CMK (cell line): ENCODE measurements at regions not wholly inside any gene's neighbourhood (a gene's known extent, or its start where the extent isn't known, plus 50 kb on each side); places are given as distances from the start of the nearest gene placed in this dataset.

Experiments
- DNase-seq: peaks from one replicate; pipeline ENCODE4 v3.0.0-alpha.2; 2010; ENCODE audit warnings: low read depth

DNA sequence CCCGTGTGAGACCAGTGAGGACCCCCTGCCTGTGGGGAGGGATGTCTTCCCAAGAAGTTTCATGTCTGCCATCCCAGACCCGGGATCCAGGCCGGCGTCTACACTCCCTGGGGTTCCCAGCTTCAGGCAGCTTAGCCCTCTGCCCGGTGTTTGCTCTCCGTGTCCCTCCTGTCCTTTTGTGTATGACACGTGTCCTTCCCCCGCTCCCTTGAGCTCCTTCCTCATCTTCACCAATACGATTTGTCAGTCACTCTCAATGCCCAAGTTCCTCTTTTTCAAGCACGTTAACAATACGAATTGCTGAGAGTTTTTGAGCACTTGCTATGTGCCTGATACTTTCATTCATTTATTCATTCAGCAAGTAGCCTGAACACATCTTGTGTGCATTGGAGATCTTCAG lies 115.6 kb upstream of the PTPN1 start:
- no peak for DNase-seq

- DNase-seq: no peak
Measured at GRCh38 chr20:50395251-50395729, 114.9 kb upstream of the PTPN1 start.

GRCh38 chr20:50395914-50396488 lies 114.2 kb upstream of the PTPN1 start:
- no peak for DNase-seq

DNA sequence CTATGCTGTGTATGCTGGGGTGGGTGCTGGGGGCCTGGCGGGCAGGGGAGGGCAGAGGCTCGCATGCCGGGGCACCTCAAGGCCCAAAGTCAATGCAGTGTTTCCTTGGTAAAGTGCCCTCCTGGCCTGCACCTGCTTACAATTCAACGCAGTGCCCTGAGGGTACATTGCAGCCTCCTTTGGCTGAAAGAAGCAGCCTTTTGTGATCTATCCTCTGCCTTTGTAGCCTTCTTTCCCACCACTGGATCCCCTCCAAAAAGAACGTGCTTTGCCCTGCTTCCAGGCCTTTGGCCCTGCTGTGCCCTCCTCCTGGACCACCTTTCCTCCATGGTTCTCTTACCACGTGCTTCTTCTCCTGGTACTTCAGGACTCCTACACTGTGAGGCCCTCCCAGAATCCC lies 113.6 kb upstream of the PTPN1 start:
- no peak for DNase-seq

- DNase-seq: no peak
Measured at GRCh38 chr20:50397058-50397457, 113.1 kb upstream of the PTPN1 start.

GRCh38 chr20:50398064-50398463 lies 112.1 kb upstream of the PTPN1 start:
- no peak for DNase-seq

DNA sequence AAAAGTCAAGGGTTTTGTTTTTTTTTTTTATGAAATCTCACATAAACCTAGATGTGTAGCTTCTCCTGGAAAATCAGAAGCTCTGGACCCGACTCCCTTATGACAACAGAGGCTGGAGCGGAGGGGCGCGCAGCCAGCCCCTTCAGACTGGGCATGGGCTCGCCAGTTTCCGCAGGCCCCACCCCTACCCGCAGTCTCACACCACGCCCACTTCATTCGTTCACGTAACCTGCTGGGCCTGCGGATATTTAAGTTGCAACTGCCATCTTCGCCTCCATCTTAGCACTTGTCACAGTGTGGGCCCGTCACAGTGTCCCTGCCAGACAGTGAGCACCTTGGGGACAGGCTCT lies 111.7 kb upstream of the PTPN1 start:
- DNase-seq: no peak

DNA sequence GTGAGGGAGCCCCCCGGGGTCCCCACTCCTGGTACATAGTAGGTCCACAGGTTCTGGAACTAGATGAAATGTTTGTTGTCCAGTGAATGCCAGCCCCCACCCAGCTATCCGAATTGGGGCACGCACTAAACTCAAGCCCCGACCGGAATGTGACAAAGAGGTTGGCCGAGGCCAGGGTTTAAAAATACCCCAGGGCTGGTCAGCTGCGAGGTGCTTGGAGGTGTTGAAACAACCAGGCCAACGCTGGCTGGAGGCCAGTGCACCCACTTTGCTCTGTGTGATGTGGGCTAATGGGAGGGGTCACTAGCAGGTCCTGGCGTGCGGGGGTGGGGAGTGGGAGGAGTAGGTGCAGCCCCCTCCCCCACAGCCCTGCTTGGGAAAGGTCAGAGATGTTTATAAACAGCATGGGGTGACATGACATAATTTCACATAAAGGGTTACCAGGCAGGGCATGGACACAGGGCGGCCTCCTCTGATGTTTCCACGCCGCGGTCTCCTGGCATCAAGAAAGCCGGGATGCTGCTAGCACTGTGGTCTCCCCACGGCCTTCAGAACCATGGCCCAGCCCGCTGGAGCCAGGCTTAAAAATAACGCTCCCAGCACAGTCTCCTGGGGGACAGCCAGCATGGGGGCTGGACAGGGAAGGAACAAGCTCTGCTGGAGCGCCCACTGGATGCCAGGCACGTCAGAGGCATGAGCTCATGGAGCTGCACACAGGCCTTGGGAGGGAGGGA lies 111.2 kb upstream of the PTPN1 start:
- no peak for DNase-seq

- DNase-seq: no peak
Measured at GRCh38 chr20:50399555-50399916, 110.6 kb upstream of the PTPN1 start.

DNA sequence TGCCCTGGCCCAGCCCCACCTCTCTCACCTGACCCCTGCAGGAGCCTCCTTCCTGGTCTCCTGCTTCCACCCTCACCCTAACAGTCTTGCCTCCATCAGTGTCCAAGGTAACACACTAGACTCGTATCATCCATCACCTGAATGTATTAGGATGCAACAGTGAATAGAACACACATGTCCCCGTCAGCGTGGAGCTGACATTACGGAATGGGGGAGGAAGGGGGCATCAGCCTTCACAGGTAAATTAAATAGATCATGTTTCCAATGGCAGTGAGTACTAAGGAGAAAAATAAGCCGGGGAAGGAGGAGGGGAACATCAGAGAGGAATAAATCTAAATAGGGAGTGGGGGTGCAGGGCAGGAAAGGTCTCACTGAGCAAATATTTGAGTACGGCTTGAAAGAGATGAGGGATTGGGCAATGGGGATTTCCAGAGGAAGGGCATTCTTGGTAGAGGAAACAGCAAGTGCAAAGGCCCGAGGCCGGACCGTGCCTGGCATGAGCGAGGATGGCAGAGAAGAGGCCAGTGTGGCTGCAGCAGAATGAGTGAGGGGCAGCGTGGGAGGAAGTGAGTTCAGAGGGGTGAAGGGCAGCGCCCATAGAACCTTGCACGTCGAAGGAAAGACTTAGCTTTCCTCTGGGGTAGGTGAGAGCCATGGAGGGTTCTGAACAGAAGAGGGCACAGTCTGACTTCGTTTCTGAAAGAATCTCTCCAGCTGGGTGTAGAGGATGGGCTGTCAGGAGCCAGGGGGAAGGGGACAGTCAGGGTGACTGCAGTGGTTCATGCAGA lies 110.1 kb upstream of the PTPN1 start:
- DNase-seq: no peak

GRCh38 chr20:50400705-50401586 lies 109.2 kb upstream of the PTPN1 start:
- no peak for DNase-seq

GRCh38 chr20:50401587-50402418 lies 108.4 kb upstream of the PTPN1 start:
- no peak for DNase-seq

DNA sequence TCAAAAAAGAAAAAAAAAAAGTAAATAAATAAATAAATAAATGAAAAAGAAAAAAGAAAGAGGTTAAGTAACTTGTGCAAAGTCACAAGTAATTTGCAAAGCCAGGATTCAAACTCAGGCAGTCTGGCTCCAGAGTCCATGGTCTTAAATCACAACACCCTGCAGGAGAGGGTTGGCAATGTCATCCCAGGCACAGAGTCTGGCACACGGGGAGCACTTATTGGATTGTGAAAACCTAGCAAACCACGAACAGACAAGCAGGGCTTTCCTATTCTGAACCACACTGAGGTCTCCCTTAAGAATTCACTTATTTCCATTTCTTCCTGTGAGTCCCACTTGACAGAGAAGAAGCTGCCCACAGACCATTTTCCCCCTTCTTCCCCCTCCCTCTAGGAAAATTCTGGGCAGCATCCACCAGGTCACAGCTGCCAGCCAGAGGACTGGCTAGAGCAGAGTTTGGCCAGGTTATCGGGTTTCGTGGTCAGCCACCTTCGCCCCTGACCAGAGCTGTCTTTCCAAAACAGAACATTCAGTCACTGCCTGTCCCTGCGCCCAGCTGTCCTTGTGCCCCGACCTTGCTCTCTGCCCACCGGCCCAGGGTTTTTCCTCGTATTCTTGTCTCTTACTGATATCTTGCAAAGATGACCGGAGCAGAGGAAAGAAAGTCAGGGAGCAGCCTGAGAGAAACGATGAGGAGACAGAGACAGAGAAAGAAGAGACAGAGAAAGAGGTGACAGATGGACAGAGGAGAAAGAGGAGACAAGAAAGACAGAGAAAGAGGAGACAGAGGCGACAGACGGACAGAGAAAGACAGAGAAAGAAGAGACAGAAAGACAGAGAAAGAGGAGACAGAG lies 106.4 kb upstream of the PTPN1 start:
- DNase-seq: no peak

DNA sequence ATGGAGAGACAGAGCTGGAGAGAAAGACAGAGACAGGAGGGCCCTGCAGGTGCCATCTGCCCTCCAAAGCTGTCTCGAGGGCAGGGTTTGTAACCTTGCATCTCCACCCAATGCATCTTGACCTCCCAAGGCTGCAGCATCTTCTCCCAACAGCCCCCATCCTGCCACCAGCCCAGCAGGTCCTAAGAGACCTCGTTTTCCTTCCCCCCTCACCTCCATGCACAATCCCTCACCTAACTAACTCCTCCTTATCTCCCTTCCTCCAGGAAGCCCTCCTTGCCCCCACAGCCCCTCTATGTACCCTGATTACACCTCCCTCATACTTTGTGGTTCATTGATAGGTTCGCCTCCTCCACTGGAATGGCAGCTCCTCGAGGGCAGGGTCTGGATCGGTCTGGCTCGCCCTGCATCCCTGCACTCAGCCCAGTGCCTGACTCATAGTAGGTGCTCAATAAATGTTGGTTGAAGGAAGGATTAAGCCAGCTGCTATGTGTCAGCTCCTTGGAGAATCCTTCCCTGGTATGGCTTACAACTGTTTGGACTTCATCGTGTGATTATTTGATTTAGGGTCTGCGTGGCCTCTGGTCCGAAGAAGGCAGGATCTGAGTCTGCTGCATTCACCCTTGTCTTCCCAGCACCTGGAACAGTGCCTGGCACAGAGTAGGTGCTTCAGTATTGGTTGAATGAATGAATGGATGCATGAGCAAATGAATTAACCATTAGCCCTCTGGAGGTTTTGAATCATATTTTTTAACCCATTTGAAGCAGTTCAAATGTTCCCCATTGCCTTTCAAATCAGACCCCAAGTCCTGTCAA lies 105.6 kb upstream of the PTPN1 start:
- DNase-seq: no peak

GRCh38 chr20:50405235-50405914 lies 104.8 kb upstream of the PTPN1 start:
- DNase-seq: no peak

DNA sequence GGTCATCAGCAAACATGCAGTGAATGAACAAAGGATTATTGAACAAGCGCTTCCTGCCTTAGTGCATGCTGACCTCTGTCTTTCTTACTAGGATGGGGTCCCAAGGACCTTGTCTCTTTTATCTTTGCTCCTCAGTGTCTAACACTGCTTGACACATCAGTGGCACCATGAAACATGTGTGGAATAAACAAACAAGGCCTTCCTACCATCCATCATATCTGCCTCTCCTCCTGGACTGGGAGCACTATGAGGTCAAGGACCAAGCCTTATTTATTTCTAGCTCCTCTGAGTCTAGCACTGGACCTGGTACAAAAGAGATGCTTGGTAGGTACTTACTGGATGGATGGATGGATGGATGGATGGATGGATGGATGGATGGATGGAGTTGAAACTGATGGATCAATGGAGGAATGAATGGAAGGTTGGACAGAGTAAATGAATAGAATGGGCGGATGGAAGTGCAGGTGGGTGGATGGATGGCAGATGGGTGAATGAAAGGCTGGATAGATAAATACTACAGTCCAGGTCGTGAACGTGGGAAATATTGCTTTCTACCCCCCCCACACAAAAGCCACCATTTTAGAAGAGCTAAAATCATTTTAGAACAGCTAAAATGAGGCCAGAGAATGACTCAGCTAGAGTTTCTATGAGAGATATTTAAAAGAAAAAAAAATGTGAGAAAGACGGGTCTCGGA lies 104.1 kb upstream of the PTPN1 start:
- DNase-seq: no peak

GRCh38 chr20:50406610-50407136 lies 103.5 kb upstream of the PTPN1 start:
- DNase-seq: no peak
